GM19467 (cell line): ENCODE measurements at regions not wholly inside any gene's neighbourhood (a gene's known extent, or its start where the extent isn't known, plus 50 kb on each side); places are given as distances from the start of the nearest gene placed in this dataset.

Experiments
- ATAC-seq: cut with Tn5 transposase; IDR thresholded peaks from one replicate; pipeline ENCODE4 v1.9.1; 2021; ENCODE audit warnings: mild to moderate bottlenecking, moderate library complexity; ENCODE audit not compliant: unreplicated experiment

GRCh38 chr15:35843498-35843897 is 297.5 kb upstream of the DPH6 start:
- no peak for ATAC-seq

DNA sequence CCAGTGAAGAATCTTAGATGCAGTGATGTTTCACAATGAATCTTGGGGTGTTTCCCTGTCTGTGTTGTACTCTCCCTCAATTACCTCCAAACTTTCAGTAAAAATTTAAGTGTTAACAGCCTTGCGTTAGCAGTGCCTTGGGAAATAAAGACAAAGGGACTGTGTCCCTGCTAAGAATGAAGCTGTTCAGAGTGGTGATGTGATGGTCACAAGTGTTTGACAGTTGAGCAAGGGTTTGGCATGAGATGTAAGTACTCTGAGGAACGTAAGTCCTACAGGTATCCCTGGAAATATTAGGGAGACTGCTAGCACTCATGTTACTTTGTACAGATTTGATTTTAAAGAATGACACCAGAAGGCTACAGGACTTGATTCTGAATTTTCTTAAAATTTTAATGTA is 304.3 kb upstream of the DPH6 start:
- no peak for ATAC-seq

- no peak for ATAC-seq
Measured at GRCh38 chr15:35851491-35851890, 305.5 kb upstream of the DPH6 start.

DNA sequence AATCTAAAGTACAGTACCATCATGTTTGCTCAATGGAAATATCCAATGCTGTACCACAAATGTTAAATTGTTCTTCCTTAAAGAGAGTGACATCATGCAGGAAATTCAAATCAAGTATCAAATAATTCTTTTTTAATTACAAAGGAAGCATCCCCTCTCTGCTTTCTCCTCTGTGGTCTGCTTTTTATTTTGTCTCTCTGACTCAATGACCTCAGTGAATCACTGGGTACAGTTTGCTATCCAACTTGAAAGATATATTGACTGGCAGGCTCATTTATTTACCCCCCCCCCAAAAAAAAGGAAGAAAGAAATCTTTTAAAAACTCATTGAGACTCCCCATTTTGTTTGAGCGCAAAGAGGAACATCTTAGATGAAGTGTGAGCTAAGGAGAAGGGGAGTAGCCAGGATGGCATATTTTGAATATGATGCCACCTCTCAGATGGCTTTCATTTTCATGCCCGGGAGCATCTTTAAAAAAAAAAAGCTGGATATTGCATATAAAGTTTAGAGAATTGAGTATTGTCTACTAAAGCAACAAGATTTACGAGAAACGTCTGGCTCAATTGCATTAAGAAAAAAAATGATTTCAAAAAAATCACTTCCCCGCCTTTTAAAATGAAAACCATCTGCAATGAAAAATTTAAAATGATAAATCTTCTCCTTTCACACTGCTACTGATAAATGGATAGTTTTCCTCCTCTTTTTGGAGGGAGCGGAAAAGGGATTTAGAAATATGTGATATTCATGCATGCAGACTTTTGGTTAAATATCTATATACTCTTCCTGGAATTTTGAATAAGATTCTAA is 307.1 kb upstream of the DPH6 start:
- no peak for ATAC-seq

- no peak for ATAC-seq
Measured at GRCh38 chr15:35854316-35854715, 308.4 kb upstream of the DPH6 start.

DNA sequence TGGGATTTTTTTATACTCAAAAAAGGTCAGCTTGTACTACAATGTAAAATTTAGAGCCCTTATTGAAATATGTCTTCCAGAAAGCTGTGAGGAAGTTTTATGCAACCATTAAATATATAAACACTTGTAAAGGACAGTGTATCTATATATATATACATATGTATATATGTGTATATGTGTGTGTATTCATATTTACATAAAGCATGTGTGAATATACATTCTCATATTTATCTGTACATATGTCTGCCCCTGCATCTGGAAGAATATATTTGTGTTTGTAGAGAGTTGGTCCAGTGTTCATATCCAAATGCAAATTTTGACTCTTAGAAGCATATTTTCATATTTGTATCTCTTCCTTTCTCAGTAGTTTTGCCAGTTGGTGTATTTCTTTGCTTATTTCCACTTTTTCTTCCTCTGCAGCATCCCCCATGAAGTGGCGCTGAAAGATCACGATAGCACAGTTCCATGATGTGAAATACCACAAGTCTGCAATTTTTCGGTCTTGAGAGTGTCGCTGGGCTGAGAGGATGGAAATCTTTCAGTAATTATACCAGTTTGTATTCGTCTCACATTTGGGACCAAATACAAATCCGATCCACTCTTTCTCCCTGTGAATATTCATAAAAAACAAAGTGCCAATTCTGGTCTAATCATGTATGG is 311.7 kb upstream of the DPH6 start:
- ATAC-seq = no peak

DNA sequence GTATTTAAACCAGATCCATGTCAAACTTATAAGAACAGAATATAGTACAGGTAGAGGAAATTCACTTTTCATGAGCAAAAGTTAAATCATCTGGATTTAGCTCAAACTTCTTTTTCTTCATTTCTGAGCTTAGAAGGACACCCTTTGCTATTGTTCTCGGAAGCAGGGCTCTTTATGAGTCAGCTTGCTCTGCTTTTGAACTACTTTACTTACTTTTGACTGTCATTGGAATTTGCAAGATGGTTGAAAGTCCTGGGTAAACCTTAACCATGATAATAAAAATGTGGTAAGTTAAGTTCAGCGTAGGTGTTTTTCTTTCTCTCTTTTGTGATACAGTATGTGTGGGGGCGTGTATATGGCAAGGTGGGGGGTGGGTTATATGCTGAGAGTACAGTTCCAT is 312.7 kb upstream of the DPH6 start:
- no peak for ATAC-seq

DNA sequence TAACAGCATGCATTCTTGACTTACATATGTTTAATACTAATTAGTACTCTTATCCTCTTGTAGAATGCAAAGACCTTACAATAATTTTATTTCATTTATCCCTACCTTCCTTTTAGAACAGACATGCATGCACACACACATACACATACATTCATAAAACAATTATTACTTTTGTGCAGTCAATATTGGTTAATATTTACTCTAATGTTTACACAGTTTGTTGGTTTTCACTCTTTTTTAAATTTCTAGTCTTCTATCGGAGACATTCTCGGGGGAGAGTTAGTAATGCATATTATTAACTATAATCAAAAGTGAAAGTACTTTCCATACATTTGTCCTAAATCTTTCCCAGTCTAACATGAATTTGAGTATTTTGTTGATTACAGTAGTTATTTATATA is 317.7 kb upstream of the DPH6 start:
- ATAC-seq = no peak

DNA sequence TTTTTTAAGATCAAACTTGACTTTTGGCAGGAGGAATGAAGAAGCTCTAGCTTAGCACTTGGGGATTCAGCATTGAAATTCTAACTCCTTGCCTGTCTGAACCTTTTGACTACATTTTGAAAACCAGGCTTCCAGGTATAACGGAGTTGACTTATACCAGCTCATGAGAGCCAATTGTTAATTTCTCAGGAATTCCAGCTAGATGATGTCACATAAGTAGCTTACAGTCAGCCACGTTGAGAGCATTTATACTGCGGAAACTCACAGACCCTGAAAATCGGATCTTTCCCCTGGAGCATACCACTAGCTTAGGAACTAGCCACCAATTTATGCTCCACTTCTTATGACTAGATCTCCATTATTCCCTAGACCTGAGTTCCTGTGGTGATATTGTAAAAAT is 321.4 kb upstream of the DPH6 start:
- ATAC-seq = no peak

GRCh38 chr15:35871282-35871681 is 325.3 kb upstream of the DPH6 start:
- ATAC-seq = no peak

DNA sequence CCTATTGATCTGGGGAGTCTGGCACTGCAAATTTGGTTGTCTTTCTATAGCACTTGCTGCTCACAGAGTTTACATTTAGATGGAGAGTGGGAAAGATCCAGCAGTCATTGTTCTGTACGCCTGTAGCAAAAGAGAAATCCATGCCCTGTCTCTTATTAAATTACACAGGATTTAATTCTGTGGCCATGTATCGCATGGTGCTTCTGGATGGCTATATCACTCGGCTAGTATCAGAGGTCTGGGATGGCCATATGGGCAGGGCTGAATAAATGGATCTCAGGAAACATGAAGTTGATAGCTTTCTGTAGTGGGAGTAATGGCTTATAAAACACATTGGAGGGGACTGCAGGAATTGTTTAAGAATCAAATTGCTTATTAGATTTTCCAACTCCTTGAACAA is 325.8 kb upstream of the DPH6 start:
- ATAC-seq = no peak

DNA sequence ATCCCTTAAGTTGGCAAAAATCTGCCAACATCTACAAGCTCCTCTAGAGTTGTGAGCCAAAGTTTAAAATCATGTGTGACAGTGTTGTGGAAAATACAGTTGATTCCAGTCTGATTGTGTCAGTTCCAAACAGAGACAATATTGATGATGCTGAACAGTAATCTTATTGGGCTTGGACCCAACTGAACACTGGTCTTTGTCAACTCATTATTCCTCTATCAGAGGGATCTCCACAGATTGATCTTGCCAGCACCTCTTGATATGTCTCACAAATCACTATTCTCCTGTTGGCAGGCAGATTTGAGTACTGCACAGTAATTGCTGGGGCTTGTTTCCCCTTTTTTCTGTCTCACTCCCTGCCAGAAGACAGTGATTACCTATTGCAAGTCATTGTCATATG is 326.6 kb upstream of the DPH6 start:
- ATAC-seq = no peak

DNA sequence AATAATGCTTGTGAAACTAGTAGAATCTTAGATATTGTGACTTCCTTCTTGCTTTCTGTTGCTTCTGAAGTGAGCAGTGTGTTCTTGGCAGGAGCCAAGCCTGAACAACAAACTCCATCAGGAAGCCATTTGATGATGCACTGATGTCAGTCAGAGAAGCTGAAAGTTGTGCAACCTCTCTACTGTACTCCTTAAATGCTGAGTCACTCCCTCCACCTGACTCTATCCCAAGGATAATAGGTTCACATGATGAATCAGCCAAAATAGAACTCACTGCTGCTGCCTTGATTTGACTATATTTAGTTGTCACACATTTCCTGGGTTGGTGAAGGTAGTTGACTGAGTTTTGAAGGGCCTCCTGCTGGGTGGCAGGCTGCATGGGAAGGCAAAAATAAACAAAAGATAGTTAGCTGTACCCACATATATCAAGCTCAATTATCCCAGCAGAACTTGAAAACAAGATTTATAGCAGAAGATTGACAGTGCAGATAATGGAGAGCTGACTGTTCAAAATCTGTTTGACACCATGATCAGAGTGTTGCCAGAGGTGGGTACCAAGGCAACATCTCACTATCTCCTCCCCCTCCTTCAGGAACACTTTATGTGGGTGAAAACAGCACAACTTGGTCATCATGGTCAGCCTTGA is 328.4 kb upstream of the DPH6 start:
- no peak for ATAC-seq

DNA sequence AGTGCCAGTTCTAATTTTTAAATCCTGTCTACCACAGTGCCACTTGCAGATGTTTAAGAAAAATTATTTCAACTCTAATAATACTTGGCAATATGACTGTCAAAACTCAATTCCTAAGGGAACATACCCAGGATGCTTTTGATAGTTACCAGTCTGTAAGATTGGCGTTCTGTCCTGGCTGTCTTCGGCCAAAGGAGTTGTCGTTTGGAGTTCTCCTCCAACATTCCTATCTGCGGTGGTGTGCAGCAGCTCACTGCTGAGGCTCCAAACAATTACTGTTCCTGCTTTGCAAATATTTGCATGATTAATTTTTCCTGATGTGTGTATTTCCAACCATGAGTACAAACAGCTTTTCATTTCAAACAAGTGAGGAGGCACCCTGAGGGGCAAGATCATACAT is 330.8 kb upstream of the DPH6 start:
- ATAC-seq = no peak

DNA sequence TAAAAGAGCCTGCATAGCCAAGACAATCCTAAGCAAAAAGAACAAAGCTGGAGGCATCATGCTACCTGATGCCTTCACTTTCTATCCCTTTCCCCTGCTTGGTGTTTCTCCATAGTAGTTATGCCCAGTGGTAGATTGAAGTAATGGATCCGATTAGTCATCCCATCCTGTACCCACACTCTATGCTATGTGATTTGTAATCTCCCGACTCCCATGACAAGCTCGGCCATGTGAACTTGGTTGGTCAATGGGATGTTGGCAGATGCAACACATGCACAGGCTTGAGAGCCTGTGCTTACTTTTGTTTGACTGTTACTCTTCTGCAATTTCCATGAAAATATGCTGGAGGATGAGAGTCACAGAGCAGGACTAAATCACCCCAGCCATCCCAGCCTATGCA is 334.9 kb upstream of the DPH6 start:
- no peak for ATAC-seq

DNA sequence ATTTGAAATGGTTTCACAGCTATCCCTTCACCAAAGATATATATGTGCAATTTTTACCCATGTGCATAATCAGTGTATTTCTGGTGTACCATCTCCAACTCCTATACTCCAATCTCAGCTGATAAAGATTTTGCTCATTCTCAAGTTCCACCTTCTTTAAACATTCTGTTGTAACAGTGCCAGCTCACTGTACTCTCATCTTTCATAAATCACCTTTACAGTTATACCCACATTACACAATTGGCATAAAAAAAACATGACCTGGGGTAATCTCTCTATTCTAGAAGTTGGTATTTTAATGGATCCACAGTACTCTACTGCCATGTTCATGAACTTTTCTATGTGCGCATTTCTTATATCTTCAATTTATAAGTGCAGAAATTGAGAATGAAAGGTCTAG is 339.9 kb upstream of the DPH6 start:
- ATAC-seq = no peak

DNA sequence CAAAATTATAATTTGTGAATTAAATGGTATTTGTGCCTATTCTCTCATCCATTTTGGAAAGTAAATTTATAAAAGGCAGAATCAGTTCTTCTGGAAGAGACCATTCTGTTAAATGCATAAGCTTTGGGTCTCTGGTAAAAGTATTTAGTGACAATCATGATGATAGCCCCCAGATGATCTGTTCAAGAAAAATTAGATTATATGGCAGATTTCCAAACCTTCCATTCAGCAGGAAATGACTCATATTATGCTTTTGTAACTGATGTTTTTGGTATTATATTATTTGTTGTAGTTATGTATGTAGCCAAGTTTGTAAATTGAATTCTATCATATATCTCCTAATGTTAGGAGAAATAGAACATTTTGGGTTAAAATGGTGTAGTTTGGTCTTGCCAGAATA is 340.8 kb upstream of the DPH6 start:
- ATAC-seq = no peak

DNA sequence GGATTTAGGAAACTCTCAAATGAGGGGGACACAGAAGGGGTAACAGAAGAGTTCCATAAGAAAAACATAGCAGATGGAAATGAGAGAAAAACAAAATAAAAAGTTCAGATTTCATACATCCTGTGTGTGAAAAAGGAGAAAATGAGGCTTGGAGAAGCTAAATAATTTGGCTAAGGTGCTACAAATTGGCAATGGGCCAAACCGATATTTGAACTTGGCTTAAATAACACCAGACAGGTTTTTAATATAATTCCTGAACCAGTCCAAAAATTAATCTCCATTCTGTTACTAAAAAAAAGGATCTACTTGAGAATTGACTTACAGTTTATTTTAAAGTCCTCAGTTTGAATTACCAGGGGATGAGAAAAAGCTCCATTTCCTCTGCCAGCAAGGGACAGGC is 342.9 kb upstream of the DPH6 start:
- no peak for ATAC-seq

GRCh38 chr15:35907511-35907910 is 361.5 kb upstream of the DPH6 start:
- ATAC-seq = no peak

DNA sequence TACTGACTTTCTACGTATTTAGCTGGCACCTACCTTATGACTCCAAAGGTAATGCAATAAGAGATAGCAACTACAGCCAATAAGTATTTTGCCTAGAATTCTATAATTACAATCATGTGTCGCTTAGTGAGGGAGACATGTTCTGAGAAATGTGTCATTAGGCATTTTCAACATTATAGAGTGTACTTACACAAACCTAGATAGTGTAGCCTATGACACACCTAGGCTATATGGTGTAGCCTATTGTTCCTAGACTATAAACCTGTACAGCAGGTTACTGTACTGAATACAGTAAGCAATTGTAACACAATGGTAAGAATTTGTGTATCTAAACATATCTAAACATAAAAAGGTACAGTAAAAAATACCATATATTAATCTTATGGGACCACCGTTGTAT is 363.4 kb upstream of the DPH6 start:
- no peak for ATAC-seq

GRCh38 chr15:35910227-35910626 is 364.3 kb upstream of the DPH6 start:
- no peak for ATAC-seq

DNA sequence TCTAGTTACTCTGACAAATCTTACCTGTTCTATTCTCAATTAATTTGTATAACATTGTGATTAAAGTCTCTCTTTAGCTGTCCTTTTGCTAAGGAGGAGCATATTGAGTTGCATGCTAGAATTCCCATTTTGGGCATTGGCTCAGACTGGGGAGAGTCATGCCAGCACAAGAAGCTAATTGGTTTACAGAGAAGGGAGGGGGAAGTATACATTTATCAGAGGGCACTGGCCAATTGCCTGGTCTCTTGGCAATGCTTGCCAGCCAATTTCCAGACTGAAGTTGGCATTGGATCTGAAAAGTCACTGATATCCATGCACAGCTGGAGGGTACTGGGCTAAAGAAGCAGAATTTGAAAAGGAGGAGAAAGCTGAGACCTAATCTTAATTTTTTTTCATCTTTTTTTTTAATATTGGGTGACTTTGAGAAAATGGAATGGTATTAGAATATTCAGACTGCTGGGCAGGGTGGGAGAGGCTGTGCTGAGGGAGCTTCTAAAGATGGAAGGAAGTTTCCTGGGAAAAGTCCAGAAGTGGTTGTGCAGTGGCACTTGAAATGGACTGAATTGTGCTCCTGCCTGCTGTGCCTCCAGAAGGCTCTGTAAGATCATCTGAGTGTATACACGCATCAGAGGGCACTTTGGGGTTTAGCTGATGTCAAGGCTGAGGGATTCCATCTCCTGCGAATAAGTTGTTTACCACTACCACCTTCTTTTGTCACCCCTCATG is 365.2 kb upstream of the DPH6 start:
- ATAC-seq = no peak
